Panc1 (cell line): ENCODE measurements at regions not wholly inside any gene's neighbourhood (a gene's known extent, or its start where the extent isn't known, plus 50 kb on each side); places are given as distances from the start of the nearest gene placed in this dataset.

Experiments
- CTCF ChIP-seq: fragments of 450-650 bp; IDR thresholded peaks from 2 replicates; pipeline ENCODE4 v1.5.1; 2017; ENCODE audit warnings: mild to moderate bottlenecking
- POLR2AphosphoS5 ChIP-seq: IDR thresholded peaks from 2 replicates; pipeline ENCODE4 v1.6.1; 2012; ENCODE audit warnings: mild to moderate bottlenecking, low read depth, low read length, moderate library complexity
- SIN3A ChIP-seq: IDR thresholded peaks from 2 replicates; pipeline ENCODE4 v1.6.1; 2012; ENCODE audit warnings: low read depth, mild to moderate bottlenecking, low read length, moderate library complexity, borderline replicate concordance; ENCODE audit not compliant: insufficient read depth
- TCF7L2 ChIP-seq: IDR thresholded peaks from 2 replicates; pipeline ENCODE4 v1.6.1; 2011; ENCODE audit warnings: mild to moderate bottlenecking, low read depth, low read length, inconsistent platforms
- TF ChIP-seq, protein P1 (sequence below), 2 experiments: IDR thresholded peaks; 2 replicates each; pipeline ENCODE4 v1.6.1; 2011 to 2012; ENCODE audit warnings: low read depth in 2 of 2, control low read depth in 1 of 2, low read length in 1 of 2, mild to moderate bottlenecking in 1 of 2, moderate library complexity in 1 of 2; ENCODE audit not compliant: insufficient read depth in 1 of 2

DNA sequence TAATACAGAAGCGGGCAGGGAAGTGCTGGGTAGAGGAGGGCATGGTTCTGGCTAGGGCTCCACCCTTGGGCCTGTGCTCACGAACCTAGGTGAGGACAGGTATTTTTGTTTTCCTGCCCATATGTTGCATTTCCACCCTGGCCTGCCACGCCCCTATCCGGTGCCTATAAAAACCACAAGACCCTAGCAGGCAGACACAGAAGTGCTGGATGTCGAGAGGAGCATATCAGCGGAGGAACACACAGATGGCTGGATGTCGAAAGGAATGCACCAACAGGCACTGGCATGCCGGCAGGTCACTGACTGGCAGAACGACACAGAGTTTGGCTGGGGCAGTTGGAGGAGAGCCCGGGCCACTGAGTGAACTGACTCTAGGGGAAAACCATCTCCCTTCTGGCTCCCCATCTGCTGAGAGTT is 316.6 kb upstream of the BOD1L1 start:
- no peak for TF ChIP-seq CTCF
- TF ChIP-seq POLR2AphosphoS5: no peak
- TF ChIP-seq, protein P1, sequence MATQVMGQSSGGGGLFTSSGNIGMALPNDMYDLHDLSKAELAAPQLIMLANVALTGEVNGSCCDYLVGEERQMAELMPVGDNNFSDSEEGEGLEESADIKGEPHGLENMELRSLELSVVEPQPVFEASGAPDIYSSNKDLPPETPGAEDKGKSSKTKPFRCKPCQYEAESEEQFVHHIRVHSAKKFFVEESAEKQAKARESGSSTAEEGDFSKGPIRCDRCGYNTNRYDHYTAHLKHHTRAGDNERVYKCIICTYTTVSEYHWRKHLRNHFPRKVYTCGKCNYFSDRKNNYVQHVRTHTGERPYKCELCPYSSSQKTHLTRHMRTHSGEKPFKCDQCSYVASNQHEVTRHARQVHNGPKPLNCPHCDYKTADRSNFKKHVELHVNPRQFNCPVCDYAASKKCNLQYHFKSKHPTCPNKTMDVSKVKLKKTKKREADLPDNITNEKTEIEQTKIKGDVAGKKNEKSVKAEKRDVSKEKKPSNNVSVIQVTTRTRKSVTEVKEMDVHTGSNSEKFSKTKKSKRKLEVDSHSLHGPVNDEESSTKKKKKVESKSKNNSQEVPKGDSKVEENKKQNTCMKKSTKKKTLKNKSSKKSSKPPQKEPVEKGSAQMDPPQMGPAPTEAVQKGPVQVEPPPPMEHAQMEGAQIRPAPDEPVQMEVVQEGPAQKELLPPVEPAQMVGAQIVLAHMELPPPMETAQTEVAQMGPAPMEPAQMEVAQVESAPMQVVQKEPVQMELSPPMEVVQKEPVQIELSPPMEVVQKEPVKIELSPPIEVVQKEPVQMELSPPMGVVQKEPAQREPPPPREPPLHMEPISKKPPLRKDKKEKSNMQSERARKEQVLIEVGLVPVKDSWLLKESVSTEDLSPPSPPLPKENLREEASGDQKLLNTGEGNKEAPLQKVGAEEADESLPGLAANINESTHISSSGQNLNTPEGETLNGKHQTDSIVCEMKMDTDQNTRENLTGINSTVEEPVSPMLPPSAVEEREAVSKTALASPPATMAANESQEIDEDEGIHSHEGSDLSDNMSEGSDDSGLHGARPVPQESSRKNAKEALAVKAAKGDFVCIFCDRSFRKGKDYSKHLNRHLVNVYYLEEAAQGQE (IDR thresholded peaks at IDR 0.05; ENCODE audit: insufficient read depth in 1 of 2, low read depth in 2 of 2, low read length in 1 of 2): no peak
- no peak for TF ChIP-seq SIN3A
- TF ChIP-seq TCF7L2: no peak
